AG09319 (cell line): ENCODE measurements at regions not wholly inside any gene's neighbourhood (a gene's known extent, or its start where the extent isn't known, plus 50 kb on each side); places are given as distances from the start of the nearest gene placed in this dataset.

Experiments
- DNase-seq: peaks from one replicate; pipeline ENCODE4 v3.0.0-alpha.2; 2010; ENCODE audit warnings: low read depth; ENCODE audit errors: extremely low read depth
- CTCF ChIP-seq: IDR thresholded peaks from 2 replicates; pipeline ENCODE4 v1.5.1; 2011; ENCODE audit warnings: low read depth, mild to moderate bottlenecking, inconsistent platforms, low read length, moderate library complexity

- no peak for DNase-seq
- no peak for TF ChIP-seq CTCF
Measured at GRCh38 chr15:77807611-77808010, 174.9 kb upstream of the LINGO1 start.

GRCh38 chr15:77807115-77807514, 174.4 kb upstream of the LINGO1 start:
- no peak for TF ChIP-seq CTCF
- DNase-seq = no peak

- no peak for DNase-seq
- no peak for TF ChIP-seq CTCF
Measured at GRCh38 chr15:77804210-77804609, 171.5 kb upstream of the LINGO1 start.

GRCh38 chr15:77803487-77803886, 170.8 kb upstream of the LINGO1 start:
- no peak for TF ChIP-seq CTCF
- no peak for DNase-seq

GRCh38 chr15:77800305-77800704, 167.6 kb upstream of the LINGO1 start:
- no peak for DNase-seq
- no peak for TF ChIP-seq CTCF

- no peak for TF ChIP-seq CTCF
- no peak for DNase-seq
Measured at GRCh38 chr15:77798847-77799246, 166.1 kb upstream of the LINGO1 start.

GRCh38 chr15:77798151-77798835, 165.6 kb upstream of the LINGO1 start:
- TF ChIP-seq CTCF = no peak
- no peak for DNase-seq
